ENCODE measurements at regions not wholly inside any gene's neighbourhood (a gene's known extent, or its start where the extent isn't known, plus 50 kb on each side); places are given as distances from the start of the nearest gene placed in this dataset.

- peaks cover 15 to 29% (median 16%) of the 10 kb centered on the region in 3 donors for H3K27me3 ChIP-seq
- DNase-seq (no peak), ATAC-seq (no peak)
- no peak overlapping the region for H3K4me3 ChIP-seq
- no peak overlapping the region for H3K27ac ChIP-seq
- H3K36me3 ChIP-seq, result no peaks in the 10 kb centered on the region
- no peaks in the 10 kb centered on the region for H3K4me1 ChIP-seq
- TF ChIP-seq, protein P1, sequence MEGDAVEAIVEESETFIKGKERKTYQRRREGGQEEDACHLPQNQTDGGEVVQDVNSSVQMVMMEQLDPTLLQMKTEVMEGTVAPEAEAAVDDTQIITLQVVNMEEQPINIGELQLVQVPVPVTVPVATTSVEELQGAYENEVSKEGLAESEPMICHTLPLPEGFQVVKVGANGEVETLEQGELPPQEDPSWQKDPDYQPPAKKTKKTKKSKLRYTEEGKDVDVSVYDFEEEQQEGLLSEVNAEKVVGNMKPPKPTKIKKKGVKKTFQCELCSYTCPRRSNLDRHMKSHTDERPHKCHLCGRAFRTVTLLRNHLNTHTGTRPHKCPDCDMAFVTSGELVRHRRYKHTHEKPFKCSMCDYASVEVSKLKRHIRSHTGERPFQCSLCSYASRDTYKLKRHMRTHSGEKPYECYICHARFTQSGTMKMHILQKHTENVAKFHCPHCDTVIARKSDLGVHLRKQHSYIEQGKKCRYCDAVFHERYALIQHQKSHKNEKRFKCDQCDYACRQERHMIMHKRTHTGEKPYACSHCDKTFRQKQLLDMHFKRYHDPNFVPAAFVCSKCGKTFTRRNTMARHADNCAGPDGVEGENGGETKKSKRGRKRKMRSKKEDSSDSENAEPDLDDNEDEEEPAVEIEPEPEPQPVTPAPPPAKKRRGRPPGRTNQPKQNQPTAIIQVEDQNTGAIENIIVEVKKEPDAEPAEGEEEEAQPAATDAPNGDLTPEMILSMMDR (IDR thresholded peaks at IDR 0.05 in 4 of 5, conservative IDR thresholded peaks at IDR 0.05 in 1 of 5), result no peak
- TF ChIP-seq POLR2A (IDR thresholded peaks at IDR 0.05), result no peak
- intact Hi-C loops (cut with DNase I; ENCODE audit: low total_unique reads) (no loop called here), in situ Hi-C loops (cut with MboI; ENCODE audit: low sequenced_read_pairs in 4 of 4) (no loop called here)
- peaks cover 0 to 12% (median 0%) of the 10 kb centered on the region in 3 donors for H3K9me3 ChIP-seq
Measured at GRCh38 chr14:104335176-104335575, 196.8 kb downstream of the KIF26A start.

DNA sequence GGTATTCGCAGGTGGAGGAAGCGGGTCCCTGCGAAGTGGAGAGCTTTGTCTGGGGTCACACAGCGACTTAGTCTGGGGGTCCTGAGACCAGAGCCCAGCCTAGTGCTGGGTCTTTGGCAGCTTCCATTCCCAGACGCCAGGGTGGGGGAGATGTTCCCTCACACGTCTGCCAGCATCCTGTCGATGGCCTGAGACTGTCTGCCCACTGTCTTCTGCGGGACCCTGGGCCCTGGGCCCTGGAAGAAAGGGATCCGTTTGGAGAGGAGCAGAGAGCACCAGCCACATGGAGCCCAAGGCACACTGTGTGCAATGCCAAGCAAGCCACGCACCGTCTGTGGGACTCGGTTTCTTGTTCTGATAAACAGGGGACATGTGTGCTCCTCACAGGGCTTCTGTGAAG lies 197.2 kb downstream of the KIF26A start:
- TF ChIP-seq POLR2A (IDR thresholded peaks at IDR 0.05), result no peak
- TF ChIP-seq, protein P1 (IDR thresholded peaks at IDR 0.05 in 4 of 5, conservative IDR thresholded peaks at IDR 0.05 in 1 of 5), result no peak
- Histone ChIP-seq H3K36me3 (no peaks in the 10 kb centered on the region), H3K4me1 (no peaks in the 10 kb centered on the region), H3K27ac (no peak overlapping the region), H3K4me3 (no peak overlapping the region), H3K27me3 (peaks cover 15 to 28% (median 16%) of the 10 kb centered on the region in 3 donors), H3K9me3 (peaks cover 0 to 12% (median 0%) of the 10 kb centered on the region in 3 donors)
- ATAC-seq (no peak), DNase-seq (no peak)
- in situ Hi-C loops (cut with MboI; ENCODE audit: low sequenced_read_pairs in 4 of 4) (no loop called here), intact Hi-C loops (cut with DNase I; ENCODE audit: low total_unique reads) (no loop called here)

- TF ChIP-seq, protein P1 (IDR thresholded peaks at IDR 0.05 in 4 of 5, conservative IDR thresholded peaks at IDR 0.05 in 1 of 5), result no peak
- TF ChIP-seq POLR2A (IDR thresholded peaks at IDR 0.05), result no peak
- ATAC-seq, result no peak
- Histone ChIP-seq H3K27me3 (peaks cover 16 to 31% (median 16%) of the 10 kb centered on the region in 3 donors), H3K4me3 (no peak overlapping the region), H3K27ac (no peak overlapping the region), H3K4me1 (no peaks in the 10 kb centered on the region), H3K9me3 (peaks cover 0 to 12% (median 0%) of the 10 kb centered on the region in 3 donors), H3K36me3 (no peaks in the 10 kb centered on the region)
- in situ Hi-C loops (cut with MboI; ENCODE audit: low sequenced_read_pairs in 4 of 4), result no loop called here
- intact Hi-C loops (cut with DNase I; ENCODE audit: low total_unique reads), result no loop called here
- no peak for DNase-seq
Measured at GRCh38 chr14:104337351-104337750, 199.0 kb downstream of the KIF26A start.

DNA sequence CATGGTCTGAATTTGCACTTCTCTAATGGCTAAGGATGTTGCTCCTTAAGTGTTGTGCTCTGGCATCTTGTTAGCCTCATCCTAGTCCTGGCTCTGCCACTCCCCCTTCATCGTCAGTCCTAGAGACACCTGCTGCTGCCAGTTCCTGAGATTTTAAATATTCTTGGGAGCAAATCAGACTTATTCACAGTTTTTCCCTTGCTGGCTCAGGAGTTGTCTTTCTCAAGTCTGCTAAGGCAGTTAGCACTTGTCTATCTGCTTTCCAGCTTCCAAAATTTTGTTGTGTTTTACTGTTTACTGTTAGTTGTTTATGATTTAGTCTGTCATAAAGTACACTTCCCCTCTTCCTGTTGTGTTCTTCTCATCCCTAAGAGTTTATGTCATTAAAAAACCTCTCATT lies 201.0 kb downstream of the KIF26A start:
- no peaks in the 10 kb centered on the region for H3K4me1 ChIP-seq
- no peaks in the 10 kb centered on the region for H3K36me3 ChIP-seq
- intact Hi-C loops (cut with DNase I; ENCODE audit: low total_unique reads), result no loop called here
- H3K27ac ChIP-seq, result no peak overlapping the region
- no peak for ATAC-seq
- H3K9me3 ChIP-seq, result peaks cover 0 to 12% (median 0%) of the 10 kb centered on the region in 3 donors
- TF ChIP-seq, protein P1 (IDR thresholded peaks at IDR 0.05 in 4 of 5, conservative IDR thresholded peaks at IDR 0.05 in 1 of 5), result no peak
- DNase-seq, result no peak
- peaks cover 17 to 23% (median 19%) of the 10 kb centered on the region in 3 donors for H3K27me3 ChIP-seq
- H3K4me3 ChIP-seq, result no peak overlapping the region
- in situ Hi-C loops (cut with MboI; ENCODE audit: low sequenced_read_pairs in 4 of 4), result no loop called here

DNA sequence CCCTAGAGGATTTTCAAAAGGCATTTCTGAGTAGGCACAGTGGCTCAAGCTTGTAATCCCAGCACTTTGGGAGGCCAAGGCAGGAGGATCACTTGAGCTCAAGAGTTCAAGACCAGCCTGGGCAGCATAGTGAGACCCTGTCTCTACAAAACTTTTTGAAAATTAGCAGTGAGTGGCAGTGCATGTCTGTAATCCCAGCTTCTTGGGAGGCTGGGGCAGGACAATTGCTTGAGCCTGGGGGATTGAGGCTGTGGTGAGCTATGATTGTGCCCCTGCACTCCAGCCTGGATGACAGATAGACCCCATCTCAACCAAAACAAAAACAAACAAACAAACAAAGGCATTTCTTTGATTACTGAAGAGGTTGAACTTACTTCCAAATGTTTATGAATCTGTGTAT lies 201.4 kb downstream of the KIF26A start:
- in situ Hi-C loops (cut with MboI; ENCODE audit: low sequenced_read_pairs in 4 of 4), result no loop called here
- no peaks in the 10 kb centered on the region for H3K36me3 ChIP-seq
- peaks cover 12 to 23% (median 19%) of the 10 kb centered on the region in 3 donors for H3K27me3 ChIP-seq
- H3K4me1 ChIP-seq, result no peaks in the 10 kb centered on the region
- DNase-seq (no peak), ATAC-seq (no peak)
- H3K4me3 ChIP-seq, result no peak overlapping the region
- peaks cover 0 to 12% (median 0%) of the 10 kb centered on the region in 3 donors for H3K9me3 ChIP-seq
- TF ChIP-seq POLR2A (IDR thresholded peaks at IDR 0.05), result no peak
- TF ChIP-seq, protein P1 (IDR thresholded peaks at IDR 0.05 in 4 of 5, conservative IDR thresholded peaks at IDR 0.05 in 1 of 5), result no peak
- intact Hi-C loops (cut with DNase I; ENCODE audit: low total_unique reads), result no loop called here
- no peak overlapping the region for H3K27ac ChIP-seq
